ENCODE measurements at regions not wholly inside any gene's neighbourhood (a gene's known extent, or its start where the extent isn't known, plus 50 kb on each side); places are given as distances from the start of the nearest gene placed in this dataset.

DNA sequence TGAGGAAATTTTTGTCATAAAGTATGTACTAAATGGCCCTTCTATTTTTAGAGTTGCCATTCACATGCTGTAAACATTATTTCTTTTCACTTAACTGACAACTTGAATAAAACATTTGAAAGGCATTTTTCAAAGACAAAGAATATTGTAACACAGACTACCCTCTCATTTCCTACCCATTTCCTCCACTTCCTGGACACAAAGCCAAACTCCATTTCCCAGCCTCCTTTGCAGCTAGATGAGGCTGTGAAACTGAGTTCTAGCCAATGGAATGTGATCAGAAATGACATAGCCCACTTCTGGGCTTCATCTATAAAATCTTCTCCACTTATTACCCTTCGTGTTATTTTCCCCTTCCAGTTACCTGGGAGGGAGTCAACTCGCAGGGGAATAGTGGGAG is 288.9 kb upstream of the DPH6 start:
- Histone ChIP-seq H4K91ac (ENCODE audit: low read length) (no peak overlapping the region), H4K8ac (ENCODE audit: low read length) (no peak overlapping the region), H3K18ac (ENCODE audit: low read depth in 1 of 2, low read length in 2 of 2) (no peak overlapping the region), H3K4me2 (ENCODE audit: low read length, poor library complexity, severe bottlenecking) (no peak overlapping the region), H3K4me1 (ENCODE audit: control insufficient read depth, insufficient read depth, low read depth, low read length) (no peaks in the 10 kb centered on the region), H3K27me3 (ENCODE audit: control insufficient read depth in 1 of 2, insufficient read depth in 1 of 2, low read length in 2 of 2) (peaks cover 0 to 5% of the 10 kb centered on the region in 2 experiments), H2BK5ac (ENCODE audit: low read depth, low read length, poor library complexity, severe bottlenecking) (no peak overlapping the region), H3K4ac (ENCODE audit: low read depth in 1 of 2, low read length in 2 of 2) (no peak overlapping the region), H3K14ac (ENCODE audit: low read length in 2 of 2) (no peak overlapping the region), H2BK15ac (ENCODE audit: low read depth, poor library complexity, severe bottlenecking) (no peak overlapping the region), H3K4me3 (ENCODE audit: insufficient read depth in 1 of 2, low read depth in 1 of 2, low read length in 2 of 2) (no peak overlapping the region), H2BK12ac (ENCODE audit: low read length in 2 of 2) (no peak overlapping the region), H3K79me1 (replicated peaks; ENCODE audit: low read length, poor library complexity, severe bottlenecking) (no peaks in the 10 kb centered on the region), H3K36me3 (ENCODE audit: control insufficient read depth in 1 of 2, insufficient read depth in 2 of 2, low read depth in 1 of 2, low read length in 2 of 2) (no peaks in the 10 kb centered on the region), H3K9me3 (ENCODE audit: control insufficient read depth, low read length) (no peaks in the 10 kb centered on the region), H3K9ac (ENCODE audit: low read length) (no peak overlapping the region), H3K27ac (ENCODE audit: low read length, poor library complexity, severe bottlenecking) (no peak overlapping the region), H2BK120ac (ENCODE audit: low read depth, low read length) (no peak overlapping the region), H2AK5ac (ENCODE audit: low read length, severe bottlenecking) (no peak overlapping the region), H2AFZ (ENCODE audit: low read depth, low read length) (no peak overlapping the region), H3K23ac (ENCODE audit: low read length in 2 of 2) (no peak overlapping the region)
- 100% methylated on average over 2 of the region's 2 CpGs for WGBS
- no peak for DNase-seq

DNA sequence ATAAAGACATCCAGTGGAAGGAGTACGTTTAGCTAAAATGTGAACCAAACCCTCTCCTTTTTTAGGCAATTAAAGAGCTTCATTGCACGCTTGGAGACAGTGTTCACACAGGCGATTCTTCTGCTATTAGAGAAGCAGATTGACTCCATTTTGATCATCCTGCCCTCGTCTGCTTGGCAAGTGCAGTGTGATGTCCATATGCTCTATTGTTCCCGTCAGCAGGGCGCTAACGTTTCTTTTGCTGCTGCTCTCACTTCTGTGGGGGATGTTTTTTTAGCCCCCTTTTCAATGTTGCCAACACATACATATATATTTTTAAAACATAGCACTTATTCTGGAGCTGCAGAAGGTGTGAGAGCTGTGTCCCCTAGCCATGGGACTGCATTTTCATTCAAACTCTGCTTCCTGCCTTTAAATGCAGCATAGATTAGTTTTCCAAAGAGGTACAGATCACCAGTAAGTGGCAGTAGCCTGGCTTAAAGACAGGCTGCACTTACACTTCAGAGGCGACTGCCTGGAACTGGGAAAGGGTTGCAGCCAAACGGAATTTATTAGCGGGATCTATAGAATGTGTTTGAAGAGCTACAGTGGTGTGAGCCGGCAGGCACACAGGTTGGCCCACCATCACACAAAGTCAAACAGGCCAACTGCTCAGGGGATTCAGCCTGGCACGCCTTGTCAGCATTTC is 292.6 kb upstream of the DPH6 start:
- Histone ChIP-seq H3K4me2 (ENCODE audit: low read length, poor library complexity, severe bottlenecking) (no peak overlapping the region), H3K36me3 (ENCODE audit: control insufficient read depth in 1 of 2, insufficient read depth in 2 of 2, low read depth in 1 of 2, low read length in 2 of 2) (no peaks in the 10 kb centered on the region), H2AFZ (ENCODE audit: low read depth, low read length) (no peak overlapping the region), H3K27me3 (ENCODE audit: control insufficient read depth in 1 of 2, insufficient read depth in 1 of 2, low read length in 2 of 2) (peaks cover 0 to 5% of the 10 kb centered on the region in 2 experiments), H2BK120ac (ENCODE audit: low read depth, low read length) (no peak overlapping the region), H4K8ac (ENCODE audit: low read length) (no peak overlapping the region), H3K14ac (ENCODE audit: low read length in 2 of 2) (no peak overlapping the region), H3K4ac (ENCODE audit: low read depth in 1 of 2, low read length in 2 of 2) (no peak overlapping the region), H2AK5ac (ENCODE audit: low read length, severe bottlenecking) (no peak overlapping the region), H4K91ac (ENCODE audit: low read length) (no peak overlapping the region), H3K9me3 (ENCODE audit: control insufficient read depth, low read length) (no peaks in the 10 kb centered on the region), H2BK5ac (ENCODE audit: low read depth, low read length, poor library complexity, severe bottlenecking) (no peak overlapping the region), H3K27ac (ENCODE audit: low read length, poor library complexity, severe bottlenecking) (no peak overlapping the region), H2BK12ac (ENCODE audit: low read length in 2 of 2) (no peak overlapping the region), H3K9ac (ENCODE audit: low read length) (no peak overlapping the region), H3K18ac (ENCODE audit: low read depth in 1 of 2, low read length in 2 of 2) (no peak overlapping the region), H3K4me1 (ENCODE audit: control insufficient read depth, insufficient read depth, low read depth, low read length) (no peaks in the 10 kb centered on the region), H3K4me3 (ENCODE audit: insufficient read depth in 1 of 2, low read depth in 1 of 2, low read length in 2 of 2) (no peak overlapping the region), H2BK15ac (ENCODE audit: low read depth, poor library complexity, severe bottlenecking) (no peak overlapping the region), H3K79me1 (replicated peaks; ENCODE audit: low read length, poor library complexity, severe bottlenecking) (no peaks in the 10 kb centered on the region), H3K23ac (ENCODE audit: low read length in 2 of 2) (peak overlapping the region in 1 of 2 experiments; percentile 1)
- WGBS = 82% methylated on average over 11 of the region's 12 CpGs
- DNase-seq = no peak

DNA sequence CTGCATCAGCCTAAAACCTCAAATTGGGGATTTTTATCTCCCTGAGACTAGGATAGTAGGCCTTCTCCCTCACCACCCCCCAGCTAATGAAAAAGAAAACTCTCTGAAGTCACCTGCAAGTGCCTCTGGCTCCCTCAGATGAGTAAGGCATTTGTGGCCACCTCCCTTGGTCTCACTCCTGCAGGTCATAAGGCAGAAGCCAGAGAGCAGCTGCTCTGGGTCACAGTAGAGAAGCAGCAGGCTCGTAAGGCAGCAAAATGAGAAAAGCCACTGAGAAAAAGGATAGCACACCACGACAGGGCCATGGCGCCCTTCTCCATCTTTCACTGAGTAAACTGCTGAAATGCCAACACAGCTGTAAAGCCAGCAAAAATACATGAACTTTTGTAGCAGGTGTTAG is 296.7 kb upstream of the DPH6 start:
- Histone ChIP-seq H3K4me2 (ENCODE audit: low read length, poor library complexity, severe bottlenecking) (no peak overlapping the region), H3K4me3 (ENCODE audit: insufficient read depth in 1 of 2, low read depth in 1 of 2, low read length in 2 of 2) (no peak overlapping the region), H3K14ac (ENCODE audit: low read length in 2 of 2) (no peak overlapping the region), H3K4ac (ENCODE audit: low read depth in 1 of 2, low read length in 2 of 2) (no peak overlapping the region), H3K27ac (ENCODE audit: low read length, poor library complexity, severe bottlenecking) (no peak overlapping the region), H3K79me1 (replicated peaks; ENCODE audit: low read length, poor library complexity, severe bottlenecking) (no peaks in the 10 kb centered on the region), H3K27me3 (ENCODE audit: control insufficient read depth in 1 of 2, insufficient read depth in 1 of 2, low read length in 2 of 2) (peaks cover 0 to 5% of the 10 kb centered on the region in 2 experiments), H3K18ac (ENCODE audit: low read depth in 1 of 2, low read length in 2 of 2) (no peak overlapping the region), H2BK15ac (ENCODE audit: low read depth, poor library complexity, severe bottlenecking) (no peak overlapping the region), H4K8ac (ENCODE audit: low read length) (no peak overlapping the region), H3K36me3 (ENCODE audit: control insufficient read depth in 1 of 2, insufficient read depth in 2 of 2, low read depth in 1 of 2, low read length in 2 of 2) (no peaks in the 10 kb centered on the region), H3K4me1 (ENCODE audit: control insufficient read depth, insufficient read depth, low read depth, low read length) (no peaks in the 10 kb centered on the region), H2BK120ac (ENCODE audit: low read depth, low read length) (no peak overlapping the region), H2AFZ (ENCODE audit: low read depth, low read length) (no peak overlapping the region), H2BK5ac (ENCODE audit: low read depth, low read length, poor library complexity, severe bottlenecking) (no peak overlapping the region), H3K9me3 (ENCODE audit: control insufficient read depth, low read length) (no peaks in the 10 kb centered on the region), H4K91ac (ENCODE audit: low read length) (no peak overlapping the region), H3K23ac (ENCODE audit: low read length in 2 of 2) (no peak overlapping the region), H2AK5ac (ENCODE audit: low read length, severe bottlenecking) (no peak overlapping the region), H2BK12ac (ENCODE audit: low read length in 2 of 2) (no peak overlapping the region), H3K9ac (ENCODE audit: low read length) (no peak overlapping the region)
- 85% methylated on average over 3 of the region's 3 CpGs for WGBS
- no peak for DNase-seq

DNA sequence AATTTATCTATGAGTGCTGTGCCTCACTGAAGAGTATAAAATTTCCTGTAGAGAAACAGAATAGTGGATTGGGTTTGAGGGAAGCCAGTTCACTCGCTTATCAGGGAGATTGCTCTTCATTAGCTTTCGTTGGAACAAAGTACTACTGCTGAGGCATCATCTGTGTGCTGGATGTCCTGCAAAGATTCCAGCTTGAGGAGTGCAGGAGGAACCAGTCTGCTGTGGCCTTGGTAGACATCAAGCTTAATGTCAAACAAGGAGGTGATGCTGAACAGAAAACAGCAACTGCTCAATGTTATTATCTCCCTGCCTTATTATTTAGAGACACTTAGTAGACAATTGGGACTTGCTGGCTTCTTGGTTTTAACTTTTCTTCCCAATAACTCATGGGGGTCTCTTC is 297.5 kb upstream of the DPH6 start:
- H2BK12ac ChIP-seq (ENCODE audit: low read length in 2 of 2) = no peak overlapping the region
- H3K23ac ChIP-seq (ENCODE audit: low read length in 2 of 2) = no peak overlapping the region
- H2BK5ac ChIP-seq (ENCODE audit: low read depth, low read length, poor library complexity, severe bottlenecking) = no peak overlapping the region
- H3K4me3 ChIP-seq (ENCODE audit: insufficient read depth in 1 of 2, low read depth in 1 of 2, low read length in 2 of 2) = no peak overlapping the region
- H2BK120ac ChIP-seq (ENCODE audit: low read depth, low read length) = no peak overlapping the region
- no peak overlapping the region for H4K8ac ChIP-seq (ENCODE audit: low read length)
- H3K4ac ChIP-seq (ENCODE audit: low read depth in 1 of 2, low read length in 2 of 2) = no peak overlapping the region
- H2AFZ ChIP-seq (ENCODE audit: low read depth, low read length) = no peak overlapping the region
- H3K14ac ChIP-seq (ENCODE audit: low read length in 2 of 2) = no peak overlapping the region
- no peak overlapping the region for H4K91ac ChIP-seq (ENCODE audit: low read length)
- DNase-seq = no peak
- no peaks in the 10 kb centered on the region for H3K36me3 ChIP-seq (ENCODE audit: control insufficient read depth in 1 of 2, insufficient read depth in 2 of 2, low read depth in 1 of 2, low read length in 2 of 2)
- no peaks in the 10 kb centered on the region for H3K4me1 ChIP-seq (ENCODE audit: control insufficient read depth, insufficient read depth, low read depth, low read length)
- H3K9me3 ChIP-seq (ENCODE audit: control insufficient read depth, low read length) = no peaks in the 10 kb centered on the region
- 71% methylated on average over 2 of the region's 2 CpGs for WGBS
- no peaks in the 10 kb centered on the region for H3K79me1 ChIP-seq (replicated peaks; ENCODE audit: low read length, poor library complexity, severe bottlenecking)
- H3K27ac ChIP-seq (ENCODE audit: low read length, poor library complexity, severe bottlenecking) = no peak overlapping the region
- H3K9ac ChIP-seq (ENCODE audit: low read length) = no peak overlapping the region
- no peak overlapping the region for H2BK15ac ChIP-seq (ENCODE audit: low read depth, poor library complexity, severe bottlenecking)
- H3K27me3 ChIP-seq (ENCODE audit: control insufficient read depth in 1 of 2, insufficient read depth in 1 of 2, low read length in 2 of 2) = peaks cover 0 to 5% of the 10 kb centered on the region in 2 experiments
- H2AK5ac ChIP-seq (ENCODE audit: low read length, severe bottlenecking) = no peak overlapping the region
- H3K18ac ChIP-seq (ENCODE audit: low read depth in 1 of 2, low read length in 2 of 2) = no peak overlapping the region
- H3K4me2 ChIP-seq (ENCODE audit: low read length, poor library complexity, severe bottlenecking) = no peak overlapping the region
